H1 (cell line): ENCODE measurements at regions not wholly inside any gene's neighbourhood (a gene's known extent, or its start where the extent isn't known, plus 50 kb on each side); places are given as distances from the start of the nearest gene placed in this dataset.

Source experiments
- CTCF ChIA-PET: fragments of 300-600 bp; sonication (Branson Sonifier 250); formaldehyde crosslinking; loops from one replicate; lab custom pipeline; 2021; ENCODE audit not compliant: partially characterized antibody; lab: Charles Lee
- POLR2A ChIA-PET: fragments of 300-600 bp; sonication (Branson Sonifier 250); formaldehyde crosslinking; loops from one replicate; lab custom pipeline; 2021; ENCODE audit warnings: inconsistent platforms; ENCODE audit not compliant: partially characterized antibody; lab: Charles Lee
- DNase-seq, 2 experiments: peaks; one replicate each; pipeline versions ENCODE4 v3.0.0 to v3.0.0-alpha.2; 2010 to 2022; ENCODE audit warnings: low spot score in 2 of 2, low read depth in 1 of 2, mixed read lengths in 1 of 2
- FAIRE-seq: peaks from 2 replicates; lab custom pipeline; 2011; peaks lifted over from hg19 to GRCh38; lab: Jason Lieb, UNC
- H2AFZ ChIP-seq: 2 replicates; pipeline ENCODE4 v1.8.1; 2012; ENCODE audit warnings: low read length, inconsistent platforms
- H2AK5ac ChIP-seq: 2 replicates; pipeline ENCODE4 v1.6.1; 2013; ENCODE audit warnings: low read depth, low read length
- H2BK120ac ChIP-seq: replicated peaks from 2 replicates; pipeline ENCODE3; 2013; ENCODE audit warnings: low read depth, low read length, inconsistent platforms
- H2BK12ac ChIP-seq: 2 replicates; pipeline ENCODE4 v1.6.1; 2013; ENCODE audit warnings: low read depth, low read length
- H2BK15ac ChIP-seq: 2 replicates; pipeline ENCODE4 v1.6.1; 2013; ENCODE audit warnings: low read length
- H2BK20ac ChIP-seq: 2 replicates; pipeline ENCODE4 v1.6.1; 2013; ENCODE audit warnings: low read length
- H2BK5ac ChIP-seq: 2 replicates; pipeline ENCODE4 v1.6.1; 2013; ENCODE audit warnings: low read depth, low read length
- H3K14ac ChIP-seq: 2 replicates; pipeline ENCODE4 v1.6.1; 2013; ENCODE audit warnings: inconsistent platforms; ENCODE audit not compliant: insufficient read length
- H3K18ac ChIP-seq: 2 replicates; pipeline ENCODE4 v1.6.1; 2013; ENCODE audit warnings: low read length; ENCODE audit errors: extremely low read depth
- H3K23ac ChIP-seq: 2 replicates; pipeline ENCODE4 v1.6.1; 2013; ENCODE audit warnings: inconsistent platforms; ENCODE audit not compliant: insufficient read length
- H3K23me2 ChIP-seq: 2 replicates; pipeline ENCODE4 v1.6.1; 2013; ENCODE audit warnings: low read depth, low read length
- H3K27ac ChIP-seq: 2 replicates; pipeline ENCODE4 v1.6.1; 2011; ENCODE audit warnings: low read depth, low read length, inconsistent platforms
- H3K27me3 ChIP-seq, 4 experiments: replicated peaks in 1 of 4; 1 replicate in 1 of 4; 2 replicates in 3 of 4; pipeline versions ENCODE4 v1.6.1 to v1.8.1; 2011 to 2013; ENCODE audit warnings: low read length in 3 of 4, mild to moderate bottlenecking in 3 of 4, inconsistent platforms in 2 of 4, mixed read lengths in 2 of 4, moderate library complexity in 1 of 4; ENCODE audit not compliant: control insufficient read depth in 3 of 4, insufficient read depth in 3 of 4; ENCODE audit errors: extremely low read depth in 1 of 4
- H3K36me3 ChIP-seq, 4 experiments: 2 replicates each; pipeline versions ENCODE4 v1.6.1 to v1.8.1; 2011 to 2013; ENCODE audit warnings: mild to moderate bottlenecking in 4 of 4, low read length in 3 of 4, moderate library complexity in 2 of 4, control low read depth in 1 of 4, inconsistent platforms in 1 of 4; ENCODE audit not compliant: insufficient read depth in 4 of 4, control insufficient read depth in 2 of 4
- H3K4ac ChIP-seq: replicated peaks from 2 replicates; pipeline ENCODE3; 2013; ENCODE audit warnings: low read length, low read depth, mixed read lengths, inconsistent platforms; ENCODE audit not compliant: insufficient read length
- H3K4me1 ChIP-seq, 4 experiments: replicated peaks in 1 of 4; 1 replicate in 1 of 4; 2 replicates in 3 of 4; pipeline versions ENCODE4 v1.6.1 to v1.8.1; 2011 to 2013; ENCODE audit warnings: low read length in 3 of 4, inconsistent platforms in 2 of 4, mixed read lengths in 1 of 4; ENCODE audit not compliant: insufficient read depth in 4 of 4, control insufficient read depth in 3 of 4
- H3K4me2 ChIP-seq, 2 experiments: 2 replicates each; pipeline versions ENCODE4 v1.6.1 to v1.8.1; 2011 to 2013; ENCODE audit warnings: low read depth in 2 of 2, low read length in 2 of 2, control low read depth in 1 of 2, inconsistent platforms in 1 of 2, mild to moderate bottlenecking in 1 of 2; ENCODE audit not compliant: insufficient read depth in 1 of 2
- H3K4me3 ChIP-seq, 4 experiments: fragments of 200-600, 300-600 bp in 1 of 4; sonication (generic), shearing (Covaris generic), sonication (Bioruptor Twin) in 1 of 4; 2 replicates each; pipeline versions ENCODE4 v1.5.1 to v1.8.1; 2011 to 2016; ENCODE audit warnings: low read length in 4 of 4, low read depth in 3 of 4, control low read depth in 2 of 4, inconsistent platforms in 2 of 4, mild to moderate bottlenecking in 2 of 4, mixed read lengths in 1 of 4, moderate library complexity in 1 of 4; ENCODE audit not compliant: insufficient read depth in 2 of 4; ENCODE audit errors: extremely low read depth in 1 of 4
- H3K56ac ChIP-seq: replicated peaks from 2 replicates; pipeline ENCODE3; 2013; ENCODE audit warnings: low read depth, mild to moderate bottlenecking, mixed read lengths, low read length, inconsistent platforms; ENCODE audit not compliant: insufficient read length
- H3K79me1 ChIP-seq: 2 replicates; pipeline ENCODE4 v1.6.1; 2013; ENCODE audit warnings: low read depth, low read length, control low read depth
- H3K79me2 ChIP-seq, 2 experiments: 2 replicates each; pipeline versions ENCODE4 v1.6.1 to v1.8.1; 2012 to 2013; ENCODE audit warnings: low read length in 2 of 2, mild to moderate bottlenecking in 2 of 2, inconsistent platforms in 1 of 2; ENCODE audit not compliant: insufficient read depth in 2 of 2, control insufficient read depth in 1 of 2
- H3K9ac ChIP-seq, 4 experiments: replicated peaks in 1 of 4; 1 replicate in 1 of 4; 2 replicates in 3 of 4; pipeline versions ENCODE4 v1.6.1 to v1.8.1; 2011 to 2013; ENCODE audit warnings: low read depth in 3 of 4, low read length in 3 of 4, control low read depth in 2 of 4, mild to moderate bottlenecking in 2 of 4, moderate library complexity in 2 of 4, inconsistent platforms in 1 of 4; ENCODE audit errors: extremely low read depth in 1 of 4
- H3K9me3 ChIP-seq, 2 experiments: 2 replicates each; pipeline versions ENCODE4 v1.6.1 to v1.8.1; 2012 to 2013; ENCODE audit warnings: mild to moderate bottlenecking in 2 of 2, moderate library complexity in 2 of 2, control low read depth in 1 of 2, inconsistent platforms in 1 of 2, low read depth in 1 of 2, low read length in 1 of 2, mixed read lengths in 1 of 2; ENCODE audit not compliant: insufficient read depth in 2 of 2
- H4K20me1 ChIP-seq, 2 experiments: replicated peaks in 1 of 2; 2 replicates each; pipeline versions ENCODE3 to v1.8.1; 2011 to 2013; ENCODE audit warnings: inconsistent platforms in 2 of 2, low read length in 2 of 2, mild to moderate bottlenecking in 1 of 2; ENCODE audit not compliant: insufficient read depth in 2 of 2, control insufficient read depth in 1 of 2
- H4K5ac ChIP-seq: 2 replicates; pipeline ENCODE4 v1.6.1; 2013; ENCODE audit warnings: low read length, low read depth, mixed read lengths, inconsistent platforms; ENCODE audit not compliant: insufficient read length
- H4K8ac ChIP-seq: 2 replicates; pipeline ENCODE4 v1.8.0; 2013; ENCODE audit warnings: mild to moderate bottlenecking, moderate library complexity, low read length, inconsistent platforms; ENCODE audit not compliant: insufficient read depth; ENCODE audit errors: extremely low read depth
- H4K91ac ChIP-seq: replicated peaks from 2 replicates; pipeline ENCODE3; 2013; ENCODE audit warnings: low read length, mixed read lengths, inconsistent platforms; ENCODE audit not compliant: insufficient read length
- TAF1 ChIP-seq: IDR thresholded peaks from 2 replicates; pipeline ENCODE4 v1.6.1; 2011; ENCODE audit warnings: mild to moderate bottlenecking, low read depth, low read length
- TEAD4 ChIP-seq: IDR thresholded peaks from 2 replicates; pipeline ENCODE4 v1.6.1; 2012; ENCODE audit warnings: low read depth, low read length, inconsistent platforms, mixed read lengths
- WGBS, 2 experiments: shearing (Covaris generic) in 1 of 2; methylation state at CpG; one replicate each; pipeline versions ENCODE4 v1.1.6 to v1.1.7; 2013 to 2015; ENCODE audit warnings: low lambda C conversion rate in 2 of 2, mixed read lengths in 2 of 2, inconsistent platforms in 1 of 2, low coverage in 1 of 2, missing lambda C conversion rate in 1 of 2; ENCODE audit not compliant: insufficient replicate concordance in 2 of 2, insufficient coverage in 1 of 2, insufficient read length in 1 of 2; ENCODE audit errors: extremely low coverage in 1 of 2, missing lambda C conversion rate in 1 of 2; 5-methylcytosine and 5-hydroxymethylcytosine counted together

- Histone ChIP-seq H3K9ac (no peak overlapping the region), H2AK5ac (no peak overlapping the region), H3K9me3 (no peaks in the 10 kb centered on the region), H3K79me1 (no peaks in the 10 kb centered on the region), H3K27me3 (no peaks in the 10 kb centered on the region), H3K36me3 (no peaks in the 10 kb centered on the region), H3K23ac (no peak overlapping the region), H3K56ac (no peak overlapping the region), H3K4me2 (no peak overlapping the region)
- POLR2A ChIA-PET: no interaction called here
- TF ChIP-seq TEAD4 (0 out of 2 replicates have a peak, but pooled peaks have one; percentile 10), TAF1 (no peak)
- TF ChIP-seq, all 59 proteins: peak for 1
- WGBS, 2 experiments: 82% methylated on average over 6 of the region's 6 CpGs; no CpG with 5 or more reads in 1 of the 2 experiments
- H2AFZ ChIP-seq: no peak overlapping the region
- no peaks in the 10 kb centered on the region for H4K20me1 ChIP-seq
- no peak overlapping the region for H2BK5ac ChIP-seq
- no peak overlapping the region for H3K4ac ChIP-seq
- H2BK15ac ChIP-seq: no peak overlapping the region
- peaks cover 0 to 4% (median 3%) of the 10 kb centered on the region in 4 experiments; a peak in 3 of 7 replicates for H3K4me1 ChIP-seq
- FAIRE-seq (no peak), DNase-seq (no peak)
- no peaks in the 10 kb centered on the region for H3K23me2 ChIP-seq
- CTCF ChIA-PET: interaction anchor here (1.5 to 2.0 kb wide), 2 partner anchors 108 to 158 kb away, joined by 6 to 7 read pairs; no protein-coding TSS in a partner anchor
- H3K18ac ChIP-seq: no peak overlapping the region
- no peak overlapping the region for H3K14ac ChIP-seq
- no peak overlapping the region for H3K4me3 ChIP-seq
- no peak overlapping the region for H3K27ac ChIP-seq
- H2BK20ac ChIP-seq: no peak overlapping the region
- no peak overlapping the region for H2BK120ac ChIP-seq
- no peaks in the 10 kb centered on the region for H3K79me2 ChIP-seq
- no peak overlapping the region for H4K91ac ChIP-seq
- H4K8ac ChIP-seq: no peak overlapping the region
- H2BK12ac ChIP-seq: no peak overlapping the region
- H4K5ac ChIP-seq: no peak overlapping the region
These were observed 105.1 kb upstream of the DPH5 start for GRCh38 chr1:101130673-101131072.
